ENCODE measurements at regions not wholly inside any gene's neighbourhood (a gene's known extent, or its start where the extent isn't known, plus 50 kb on each side); places are given as distances from the start of the nearest gene placed in this dataset.

DNA sequence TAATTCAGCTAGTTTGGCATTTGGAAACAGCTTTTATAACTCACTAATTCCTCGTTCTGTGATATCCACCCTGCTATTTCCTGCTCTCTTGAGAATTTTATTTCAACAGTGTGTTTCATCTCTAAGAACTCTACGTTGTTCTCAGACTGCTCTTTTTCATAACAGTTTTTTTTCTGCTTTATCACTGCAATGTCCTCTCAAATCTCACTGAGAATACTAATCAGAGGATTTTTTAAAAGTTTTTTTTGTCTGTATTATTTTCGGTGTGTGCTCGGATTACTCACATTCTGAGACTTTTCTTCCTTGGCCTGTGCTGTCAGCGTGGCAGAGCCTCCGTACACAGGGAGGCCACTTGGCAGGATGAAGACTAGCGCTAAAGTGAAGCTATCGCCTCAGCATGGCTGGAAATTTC is 59.4 kb upstream of the NEO1 start:
- TF ChIP-seq, protein P1, sequence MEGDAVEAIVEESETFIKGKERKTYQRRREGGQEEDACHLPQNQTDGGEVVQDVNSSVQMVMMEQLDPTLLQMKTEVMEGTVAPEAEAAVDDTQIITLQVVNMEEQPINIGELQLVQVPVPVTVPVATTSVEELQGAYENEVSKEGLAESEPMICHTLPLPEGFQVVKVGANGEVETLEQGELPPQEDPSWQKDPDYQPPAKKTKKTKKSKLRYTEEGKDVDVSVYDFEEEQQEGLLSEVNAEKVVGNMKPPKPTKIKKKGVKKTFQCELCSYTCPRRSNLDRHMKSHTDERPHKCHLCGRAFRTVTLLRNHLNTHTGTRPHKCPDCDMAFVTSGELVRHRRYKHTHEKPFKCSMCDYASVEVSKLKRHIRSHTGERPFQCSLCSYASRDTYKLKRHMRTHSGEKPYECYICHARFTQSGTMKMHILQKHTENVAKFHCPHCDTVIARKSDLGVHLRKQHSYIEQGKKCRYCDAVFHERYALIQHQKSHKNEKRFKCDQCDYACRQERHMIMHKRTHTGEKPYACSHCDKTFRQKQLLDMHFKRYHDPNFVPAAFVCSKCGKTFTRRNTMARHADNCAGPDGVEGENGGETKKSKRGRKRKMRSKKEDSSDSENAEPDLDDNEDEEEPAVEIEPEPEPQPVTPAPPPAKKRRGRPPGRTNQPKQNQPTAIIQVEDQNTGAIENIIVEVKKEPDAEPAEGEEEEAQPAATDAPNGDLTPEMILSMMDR (IDR thresholded peaks at IDR 0.05; ENCODE audit: insufficient read depth, missing control alignments) = no peak
- FAIRE-seq (no peak), DNase-seq (ENCODE audit: insufficient read length, low spot score) (no peak)

DNA sequence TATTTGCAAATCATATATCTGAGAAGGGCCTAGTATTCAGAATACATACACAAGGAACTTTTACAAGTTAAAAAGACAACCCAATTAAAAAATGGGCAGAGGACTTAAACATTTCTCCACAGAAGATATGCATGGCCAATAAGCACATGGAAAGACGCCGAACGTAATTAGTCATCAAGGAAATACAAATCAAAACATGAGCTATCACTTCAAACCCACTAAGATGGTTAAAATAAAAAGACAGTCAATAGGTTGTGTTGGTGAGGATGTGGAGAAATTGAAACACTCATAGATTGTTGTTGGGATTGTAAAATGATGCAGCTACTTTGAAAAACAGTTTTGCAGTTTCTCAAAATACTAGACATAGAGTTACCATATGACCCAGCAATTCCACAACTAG is 61.2 kb upstream of the NEO1 start:
- FAIRE-seq = no peak
- TF ChIP-seq, protein P1 (IDR thresholded peaks at IDR 0.05; ENCODE audit: insufficient read depth, missing control alignments) = no peak

DNA sequence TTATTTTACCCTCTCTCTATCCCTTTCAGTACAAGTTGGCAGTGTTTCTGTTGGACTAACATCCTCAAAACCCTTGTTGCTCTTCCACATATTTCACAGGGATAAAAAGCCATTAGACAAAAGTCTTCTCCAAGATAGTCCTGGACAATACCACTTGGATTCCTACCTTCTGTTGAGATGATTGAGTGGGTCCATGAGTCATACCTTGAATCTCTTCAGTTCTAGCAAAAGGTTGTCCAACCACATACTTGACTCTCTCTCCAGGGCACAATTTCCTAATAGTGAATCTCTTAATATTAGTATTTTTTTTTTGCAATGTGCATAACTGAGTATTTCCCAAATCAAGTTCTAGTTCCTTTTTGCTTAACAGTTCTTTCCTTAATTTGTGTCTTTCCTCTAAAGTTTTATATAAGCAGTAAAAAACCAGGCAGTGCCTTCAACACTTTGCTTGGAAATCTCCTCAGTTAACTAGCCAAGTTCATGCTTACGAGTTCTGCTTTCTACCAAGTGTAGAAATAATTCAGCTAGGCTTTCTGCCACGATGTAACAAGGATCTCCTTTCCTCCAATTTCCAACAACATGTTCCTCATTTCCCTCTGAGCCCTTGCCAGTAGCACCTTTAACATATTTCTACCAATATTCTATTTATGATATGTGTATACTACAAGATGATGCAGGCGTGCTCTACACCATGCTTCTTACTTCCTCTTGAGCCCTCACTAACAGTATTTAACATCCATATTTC is 68.3 kb upstream of the NEO1 start:
- DNase-seq (ENCODE audit: insufficient read length, low spot score) (no peak), FAIRE-seq (no peak)
- TF ChIP-seq, protein P1 (IDR thresholded peaks at IDR 0.05; ENCODE audit: insufficient read depth, missing control alignments) = no peak

More for the DNA sequence above, 61.2 kb upstream of the NEO1 start:
- DNase-seq (ENCODE audit: insufficient read length, low spot score) = no peak

DNA sequence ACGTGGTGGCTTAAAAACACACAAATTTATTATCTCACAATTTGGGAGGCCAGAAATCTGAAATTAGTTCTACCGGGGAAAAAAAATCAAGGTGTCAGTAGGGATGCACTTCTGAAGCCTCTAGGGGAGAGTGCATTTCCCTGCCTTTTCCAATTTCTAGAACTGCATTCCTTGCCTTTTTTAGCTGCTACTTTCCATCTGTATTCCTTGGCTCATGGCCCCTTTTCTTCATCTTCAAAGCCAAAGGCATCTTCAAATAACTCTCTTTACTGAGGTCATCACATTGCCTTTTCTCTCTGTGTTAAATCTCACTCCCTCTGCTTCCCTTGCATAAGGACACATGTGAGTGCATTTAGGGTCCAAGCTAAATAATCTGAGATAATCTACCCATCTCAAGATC is 69.5 kb upstream of the NEO1 start:
- TF ChIP-seq, protein P1 (IDR thresholded peaks at IDR 0.05; ENCODE audit: insufficient read depth, missing control alignments) = no peak
- FAIRE-seq (no peak), DNase-seq (ENCODE audit: insufficient read length, low spot score) (no peak)

DNA sequence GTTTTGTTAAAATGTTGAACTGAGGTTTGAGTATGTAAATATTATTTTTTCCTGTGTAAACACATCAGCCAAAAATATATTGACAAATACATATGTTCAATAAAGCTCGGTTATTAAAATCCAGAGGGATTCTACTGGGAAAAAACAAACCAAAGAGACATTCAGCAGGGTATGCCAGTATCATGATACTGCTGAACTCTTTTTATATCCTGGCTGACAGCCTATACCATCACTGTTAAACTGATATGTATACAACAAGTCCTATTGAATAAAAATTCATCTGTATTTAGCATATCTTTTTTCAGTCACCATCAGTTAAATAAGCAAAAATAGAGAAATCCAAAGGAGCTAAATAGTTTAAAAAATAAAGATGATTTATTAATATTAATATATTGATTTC is 71.6 kb upstream of the NEO1 start:
- TF ChIP-seq, protein P1 (IDR thresholded peaks at IDR 0.05; ENCODE audit: insufficient read depth, missing control alignments) = no peak
- no peak for DNase-seq (ENCODE audit: insufficient read length, low spot score)

DNA sequence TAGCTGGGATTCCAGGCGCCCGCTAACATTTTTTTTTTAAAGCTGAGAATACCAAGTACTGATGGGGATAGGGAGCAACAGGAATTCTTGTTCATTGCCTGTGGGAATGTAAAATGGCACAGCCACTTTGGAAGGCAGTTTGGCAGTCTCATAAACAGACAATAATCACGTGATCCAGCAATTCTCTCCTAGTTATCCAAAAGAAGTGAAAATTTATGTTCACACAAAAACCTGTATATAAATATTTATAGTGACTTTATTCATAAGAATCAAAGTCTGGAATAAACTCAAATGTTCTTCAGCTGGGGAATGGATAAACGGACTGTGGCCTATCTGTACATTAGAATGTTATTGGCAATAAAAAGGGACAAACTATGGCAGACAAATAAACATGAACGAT is 72.5 kb upstream of the NEO1 start:
- TF ChIP-seq, protein P1 (IDR thresholded peaks at IDR 0.05; ENCODE audit: insufficient read depth, missing control alignments) = no peak
- FAIRE-seq = no peak
- no peak for DNase-seq (ENCODE audit: insufficient read length, low spot score)

More for the DNA sequence above, 71.6 kb upstream of the NEO1 start:
- no peak for FAIRE-seq

DNA sequence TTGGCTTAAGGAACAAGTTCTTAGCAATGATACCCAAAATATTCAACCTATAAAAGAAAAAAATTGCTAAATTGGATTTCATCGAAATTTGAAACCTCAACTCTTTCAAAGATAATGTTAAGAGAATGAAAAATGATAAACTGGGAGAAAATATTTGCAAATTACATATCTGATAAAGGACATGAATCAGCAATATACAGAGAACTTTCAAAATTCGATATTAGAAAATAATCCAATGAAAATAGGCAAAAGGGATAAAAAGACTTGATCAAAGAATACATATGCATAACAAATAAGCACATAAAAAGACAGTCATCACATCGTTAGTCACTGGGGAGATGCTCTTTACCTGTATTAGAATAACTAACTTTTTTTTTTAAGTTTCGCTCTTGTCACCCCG is 73.0 kb upstream of the NEO1 start:
- TF ChIP-seq, protein P1 (IDR thresholded peaks at IDR 0.05; ENCODE audit: insufficient read depth, missing control alignments) = no peak
- no peak for FAIRE-seq
- no peak for DNase-seq (ENCODE audit: insufficient read length, low spot score)

Data from D721Med (cell line).